ENCODE measurements at regions not wholly inside any gene's neighbourhood (a gene's known extent, or its start where the extent isn't known, plus 50 kb on each side); places are given as distances from the start of the nearest gene placed in this dataset.

- POLR2A ChIA-PET: no interaction called here
- no peak overlapping the region for H3K4me3 Mint-ChIP-seq
- H3K27ac Mint-ChIP-seq: no peak overlapping the region
- no peaks in the 10 kb centered on the region for H3K36me3 ChIP-seq (ENCODE audit: control insufficient read depth in 2 of 3, insufficient read depth in 3 of 3, low read length in 3 of 3)
- no peaks in the 10 kb centered on the region for H3K9me3 ChIP-seq (ENCODE audit: control insufficient read depth in 2 of 3, low read length in 3 of 3)
- H3K27me3 Mint-ChIP-seq: no peaks in the 10 kb centered on the region
- intact Hi-C loops (cut with micrococcal nuclease): no loop called here
- H3K27ac ChIP-seq (ENCODE audit: low read depth, low read length): no peak overlapping the region
- H3K27me3 ChIP-seq (ENCODE audit: control insufficient read depth in 2 of 2, insufficient read depth in 2 of 2, low read length in 2 of 2): no peaks in the 10 kb centered on the region
- H3K4me1 Mint-ChIP-seq: no peaks in the 10 kb centered on the region
- ATAC-seq: no peak
- peaks cover 0 to 4% (median 0%) of the 10 kb centered on the region in 5 donors for H3K36me3 Mint-ChIP-seq
- CTCF ChIA-PET: interaction anchor here (0.7 kb wide), 1 partner anchor 70 kb away, joined by 3 read pairs; no protein-coding TSS in a partner anchor
- no peak overlapping the region for H3K4me3 ChIP-seq (ENCODE audit: low read length)
- peaks cover 0 to 21% (median 5%) of the 10 kb centered on the region in 11 donors for H3K9me3 Mint-ChIP-seq
- no peaks in the 10 kb centered on the region for H3K4me1 ChIP-seq (ENCODE audit: control insufficient read depth in 2 of 2, insufficient read depth in 2 of 2, low read length in 2 of 2)
- no peak for DNase-seq
Measured at GRCh38 chr4:85114526-85114925, 148.0 kb upstream of the WDFY3 start.

DNA sequence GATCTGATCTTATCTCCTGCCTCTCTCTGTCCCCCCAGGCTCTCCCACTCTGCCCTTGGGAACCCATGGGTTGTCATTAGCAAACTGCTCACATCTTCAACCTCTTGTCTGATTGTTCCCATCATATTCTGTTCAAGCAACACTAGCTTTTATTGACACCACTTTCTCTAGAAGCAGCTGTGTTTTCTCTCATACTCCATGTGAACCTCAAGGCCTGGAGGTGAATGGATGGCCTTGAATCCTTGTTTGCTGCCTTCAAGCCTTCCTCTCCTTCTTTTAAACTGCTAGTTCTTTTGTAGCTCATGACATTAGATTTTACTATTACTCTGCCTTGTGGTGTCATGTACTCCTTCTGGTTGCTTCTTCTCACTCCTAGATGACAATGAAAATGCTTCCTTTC is 149.5 kb upstream of the WDFY3 start:
- DNase-seq (no peak), ATAC-seq (no peak)
- peaks cover 0 to 4% (median 0%) of the 10 kb centered on the region in 5 donors for H3K36me3 Mint-ChIP-seq
- H3K27ac ChIP-seq (ENCODE audit: low read depth, low read length): no peak overlapping the region
- H3K27me3 ChIP-seq (ENCODE audit: control insufficient read depth in 2 of 2, insufficient read depth in 2 of 2, low read length in 2 of 2): no peaks in the 10 kb centered on the region
- no peaks in the 10 kb centered on the region for H3K27me3 Mint-ChIP-seq
- H3K9me3 ChIP-seq (ENCODE audit: control insufficient read depth in 2 of 3, low read length in 3 of 3): no peaks in the 10 kb centered on the region
- H3K4me1 Mint-ChIP-seq: no peaks in the 10 kb centered on the region
- no peak overlapping the region for H3K4me3 ChIP-seq (ENCODE audit: low read length)
- no peaks in the 10 kb centered on the region for H3K4me1 ChIP-seq (ENCODE audit: control insufficient read depth in 2 of 2, insufficient read depth in 2 of 2, low read length in 2 of 2)
- no peak overlapping the region for H3K4me3 Mint-ChIP-seq
- ChIA-PET POLR2A (no interaction called here), CTCF (no interaction called here)
- peaks cover 0 to 25% (median 5%) of the 10 kb centered on the region in 11 donors for H3K9me3 Mint-ChIP-seq
- intact Hi-C loops (cut with micrococcal nuclease): no loop called here
- no peaks in the 10 kb centered on the region for H3K36me3 ChIP-seq (ENCODE audit: control insufficient read depth in 2 of 3, insufficient read depth in 3 of 3, low read length in 3 of 3)
- no peak overlapping the region for H3K27ac Mint-ChIP-seq

- POLR2A ChIA-PET: no interaction called here
- Histone ChIP-seq H3K27ac (ENCODE audit: low read depth, low read length) (no peak overlapping the region), H3K36me3 (ENCODE audit: control insufficient read depth in 2 of 3, insufficient read depth in 3 of 3, low read length in 3 of 3) (no peaks in the 10 kb centered on the region), H3K9me3 (ENCODE audit: control insufficient read depth in 2 of 3, low read length in 3 of 3) (no peaks in the 10 kb centered on the region), H3K27me3 (ENCODE audit: control insufficient read depth in 2 of 2, insufficient read depth in 2 of 2, low read length in 2 of 2) (no peaks in the 10 kb centered on the region), H3K4me1 (ENCODE audit: control insufficient read depth in 2 of 2, insufficient read depth in 2 of 2, low read length in 2 of 2) (no peaks in the 10 kb centered on the region), H3K4me3 (ENCODE audit: low read length) (no peak overlapping the region)
- no peak overlapping the region for H3K4me3 Mint-ChIP-seq
- H3K9me3 Mint-ChIP-seq: peaks cover 0 to 5% (median 0%) of the 10 kb centered on the region in 11 donors
- CTCF ChIA-PET: no interaction called here
- no peaks in the 10 kb centered on the region for H3K27me3 Mint-ChIP-seq
- H3K4me1 Mint-ChIP-seq: no peaks in the 10 kb centered on the region
- intact Hi-C loops (cut with micrococcal nuclease): no loop called here
- ATAC-seq (no peak), DNase-seq (no peak)
- no peak overlapping the region for H3K27ac Mint-ChIP-seq
- H3K36me3 Mint-ChIP-seq: no peaks in the 10 kb centered on the region
Measured at GRCh38 chr4:85125688-85126087, 159.2 kb upstream of the WDFY3 start.

DNA sequence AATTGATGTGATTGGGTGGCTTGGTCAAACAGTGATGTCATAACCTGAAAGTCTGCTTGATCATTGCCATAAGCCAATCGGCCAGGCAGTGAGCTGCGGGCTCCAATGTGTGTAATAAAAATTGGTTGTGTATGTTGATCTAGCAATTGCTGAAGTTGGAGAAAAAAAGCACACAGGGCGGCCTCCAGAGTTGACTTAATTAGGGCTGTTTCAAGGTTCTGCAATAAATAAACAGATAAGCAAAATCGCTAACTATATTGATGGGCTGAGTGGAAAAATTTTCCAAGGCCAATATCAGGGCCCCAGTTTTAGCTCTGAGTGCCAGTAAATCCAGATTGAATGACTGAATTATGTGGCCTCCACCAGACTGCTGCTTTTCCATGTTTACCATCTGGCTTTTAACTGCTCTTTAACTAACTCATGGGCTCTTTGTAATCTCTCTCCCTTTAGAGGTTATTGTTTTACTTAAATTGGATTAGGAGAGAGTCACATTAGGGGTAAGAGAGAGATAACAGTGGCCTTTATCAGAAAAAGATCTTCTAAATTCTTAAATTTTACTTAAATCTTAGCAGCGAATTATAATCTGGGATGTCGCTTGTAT is 160.6 kb upstream of the WDFY3 start:
- H3K36me3 Mint-ChIP-seq: no peaks in the 10 kb centered on the region
- intact Hi-C loops (cut with micrococcal nuclease): no loop called here
- H3K9me3 ChIP-seq (ENCODE audit: control insufficient read depth in 2 of 3, low read length in 3 of 3): no peaks in the 10 kb centered on the region
- DNase-seq (no peak), ATAC-seq (no peak)
- no peaks in the 10 kb centered on the region for H3K4me1 ChIP-seq (ENCODE audit: control insufficient read depth in 2 of 2, insufficient read depth in 2 of 2, low read length in 2 of 2)
- no peaks in the 10 kb centered on the region for H3K27me3 ChIP-seq (ENCODE audit: control insufficient read depth in 2 of 2, insufficient read depth in 2 of 2, low read length in 2 of 2)
- peaks cover 0 to 9% (median 0%) of the 10 kb centered on the region in 11 donors for H3K9me3 Mint-ChIP-seq
- no peaks in the 10 kb centered on the region for H3K4me1 Mint-ChIP-seq
- H3K4me3 ChIP-seq (ENCODE audit: low read length): no peak overlapping the region
- H3K36me3 ChIP-seq (ENCODE audit: control insufficient read depth in 2 of 3, insufficient read depth in 3 of 3, low read length in 3 of 3): no peaks in the 10 kb centered on the region
- no peaks in the 10 kb centered on the region for H3K27me3 Mint-ChIP-seq
- H3K27ac ChIP-seq (ENCODE audit: low read depth, low read length): no peak overlapping the region
- H3K27ac Mint-ChIP-seq: no peak overlapping the region
- ChIA-PET CTCF (interaction anchor here (0.8 kb wide), 1 partner anchor 24 kb away, joined by 6 read pairs; no protein-coding TSS in a partner anchor), POLR2A (no interaction called here)
- no peak overlapping the region for H3K4me3 Mint-ChIP-seq

DNA sequence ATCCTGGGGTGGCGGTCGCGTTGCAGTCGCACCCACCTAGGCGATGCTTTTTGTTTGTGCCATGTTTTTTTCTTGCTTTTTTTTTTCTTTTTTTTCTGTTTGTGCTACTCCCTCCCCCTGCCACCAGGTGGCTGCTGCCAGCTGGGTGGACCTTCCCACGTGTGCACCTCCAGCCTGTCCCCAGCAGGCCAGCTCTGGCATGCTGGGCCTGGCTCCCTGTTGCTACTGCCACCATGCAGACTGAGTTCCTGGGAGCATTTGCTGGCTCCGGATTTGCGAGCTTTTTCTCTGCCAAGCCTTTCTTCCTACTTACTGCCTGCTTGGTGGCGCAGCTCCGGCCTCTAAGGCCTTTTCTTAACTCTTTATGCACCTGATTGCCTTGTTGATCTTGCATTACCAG is 161.2 kb upstream of the WDFY3 start:
- CTCF ChIA-PET: interaction anchor here (0.8 kb wide), 1 partner anchor 23 kb away, joined by 6 read pairs; no protein-coding TSS in a partner anchor
- DNase-seq (no peak), ATAC-seq (peak; percentile 41)
- POLR2A ChIA-PET: no interaction called here
- no peak overlapping the region for H3K4me3 ChIP-seq (ENCODE audit: low read length)
- H3K36me3 ChIP-seq (ENCODE audit: control insufficient read depth in 2 of 3, insufficient read depth in 3 of 3, low read length in 3 of 3): no peaks in the 10 kb centered on the region
- no peaks in the 10 kb centered on the region for H3K9me3 ChIP-seq (ENCODE audit: control insufficient read depth in 2 of 3, low read length in 3 of 3)
- H3K4me3 Mint-ChIP-seq: no peak overlapping the region
- no peak overlapping the region for H3K27ac ChIP-seq (ENCODE audit: low read depth, low read length)
- H3K27me3 Mint-ChIP-seq: no peaks in the 10 kb centered on the region
- H3K27ac Mint-ChIP-seq: no peak overlapping the region
- peaks cover 0 to 9% (median 0%) of the 10 kb centered on the region in 11 donors for H3K9me3 Mint-ChIP-seq
- H3K27me3 ChIP-seq (ENCODE audit: control insufficient read depth in 2 of 2, insufficient read depth in 2 of 2, low read length in 2 of 2): no peaks in the 10 kb centered on the region
- H3K36me3 Mint-ChIP-seq: no peaks in the 10 kb centered on the region
- intact Hi-C loops (cut with micrococcal nuclease): no loop called here
- H3K4me1 Mint-ChIP-seq: no peaks in the 10 kb centered on the region
- H3K4me1 ChIP-seq (ENCODE audit: control insufficient read depth in 2 of 2, insufficient read depth in 2 of 2, low read length in 2 of 2): no peaks in the 10 kb centered on the region

- DNase-seq: no peak
- ChIA-PET POLR2A (no interaction called here), CTCF (interaction anchor here (0.8 kb wide), 1 partner anchor 22 kb away, joined by 6 read pairs; no protein-coding TSS in a partner anchor)
- Histone ChIP-seq H3K27ac (ENCODE audit: low read depth, low read length) (no peak overlapping the region), H3K27me3 (ENCODE audit: control insufficient read depth in 2 of 2, insufficient read depth in 2 of 2, low read length in 2 of 2) (no peaks in the 10 kb centered on the region), H3K36me3 (ENCODE audit: control insufficient read depth in 2 of 3, insufficient read depth in 3 of 3, low read length in 3 of 3) (no peaks in the 10 kb centered on the region), H3K4me1 (ENCODE audit: control insufficient read depth in 2 of 2, insufficient read depth in 2 of 2, low read length in 2 of 2) (no peaks in the 10 kb centered on the region), H3K4me3 (ENCODE audit: low read length) (no peak overlapping the region), H3K9me3 (ENCODE audit: control insufficient read depth in 2 of 3, low read length in 3 of 3) (no peaks in the 10 kb centered on the region)
- Mint-ChIP-seq H3K27me3 (no peaks in the 10 kb centered on the region), H3K9me3 (peaks cover 0 to 9% (median 0%) of the 10 kb centered on the region in 11 donors), H3K27ac (no peak overlapping the region), H3K4me3 (no peak overlapping the region), H3K4me1 (no peaks in the 10 kb centered on the region), H3K36me3 (no peaks in the 10 kb centered on the region)
- no peak for ATAC-seq
- intact Hi-C loops (cut with micrococcal nuclease): no loop called here
Measured at GRCh38 chr4:85128246-85129204, 162.0 kb upstream of the WDFY3 start.
